DND-41 (cell line): ENCODE measurements at regions not wholly inside any gene's neighbourhood (a gene's known extent, or its start where the extent isn't known, plus 50 kb on each side); places are given as distances from the start of the nearest gene placed in this dataset.

Source experiments
- CTCF ChIP-seq: IDR thresholded peaks from 2 replicates; pipeline ENCODE4 v1.5.1; 2012; ENCODE audit warnings: borderline replicate concordance, low read length, moderate library complexity, mild to moderate bottlenecking; ENCODE audit not compliant: poor library complexity, severe bottlenecking; ENCODE audit errors: extremely low read depth
- EZH2 ChIP-seq: IDR thresholded peaks from 3 replicates; pipeline ENCODE4 v1.6.1; 2012; ENCODE audit warnings: borderline replicate concordance, low read depth, mild to moderate bottlenecking, moderate library complexity, low read length, inconsistent platforms; ENCODE audit not compliant: severe bottlenecking

- TF ChIP-seq EZH2 (no peak), CTCF (no peak)
Observed at GRCh38 chr13:40153516-40153915, 498.1 kb downstream of the COG6 start.
